Endothelial cell (in vitro differentiated cells): ENCODE measurements at regions not wholly inside any gene's neighbourhood (a gene's known extent, or its start where the extent isn't known, plus 50 kb on each side); places are given as distances from the start of the nearest gene placed in this dataset.

Source experiments
- DNase-seq: peaks from one replicate; pipeline ENCODE4 v3.0.0; 2021; ENCODE audit warnings: low spot score
- H3K27ac Mint-ChIP-seq: one replicate; pipeline ENCODE4 v1.8.0; 2021; ENCODE audit warnings: mixed read lengths, inconsistent platforms; ENCODE audit not compliant: unreplicated experiment
- H3K27me3 Mint-ChIP-seq: one replicate; pipeline ENCODE4 v1.8.0; 2021; ENCODE audit warnings: mild to moderate bottlenecking, moderate library complexity, mixed read lengths, inconsistent platforms; ENCODE audit not compliant: unreplicated experiment
- H3K36me3 Mint-ChIP-seq: one replicate; pipeline ENCODE4 v1.8.0; 2021; ENCODE audit warnings: mild to moderate bottlenecking, low read depth, mixed read lengths, inconsistent platforms; ENCODE audit not compliant: unreplicated experiment
- H3K4me1 Mint-ChIP-seq: one replicate; pipeline ENCODE4 v1.8.0; 2021; ENCODE audit warnings: mild to moderate bottlenecking, mixed read lengths, inconsistent platforms; ENCODE audit not compliant: unreplicated experiment
- H3K4me3 Mint-ChIP-seq: one replicate; pipeline ENCODE4 v1.8.0; 2021; ENCODE audit warnings: mild to moderate bottlenecking, mixed read lengths, inconsistent platforms; ENCODE audit not compliant: unreplicated experiment
- H3K9me3 Mint-ChIP-seq: one replicate; pipeline ENCODE4 v1.8.0; 2021; ENCODE audit warnings: mixed read lengths, inconsistent platforms; ENCODE audit not compliant: unreplicated experiment
- TF ChIP-seq, protein P1 (sequence below): fragments of 200-600 bp; sonication (generic); IDR thresholded peaks from one replicate; pipeline ENCODE4 v1.5.0; 2021; ENCODE audit warnings: antibody characterized with exemption; ENCODE audit not compliant: unreplicated experiment

- Mint-ChIP-seq H3K36me3 (no peaks in the 10 kb centered on the region), H3K9me3 (no peaks in the 10 kb centered on the region), H3K27ac (no peak overlapping the region), H3K27me3 (peaks cover 16% of the 10 kb centered on the region), H3K4me3 (no peak overlapping the region), H3K4me1 (peaks cover 22% of the 10 kb centered on the region)
- no peak for DNase-seq
- TF ChIP-seq, protein P1, sequence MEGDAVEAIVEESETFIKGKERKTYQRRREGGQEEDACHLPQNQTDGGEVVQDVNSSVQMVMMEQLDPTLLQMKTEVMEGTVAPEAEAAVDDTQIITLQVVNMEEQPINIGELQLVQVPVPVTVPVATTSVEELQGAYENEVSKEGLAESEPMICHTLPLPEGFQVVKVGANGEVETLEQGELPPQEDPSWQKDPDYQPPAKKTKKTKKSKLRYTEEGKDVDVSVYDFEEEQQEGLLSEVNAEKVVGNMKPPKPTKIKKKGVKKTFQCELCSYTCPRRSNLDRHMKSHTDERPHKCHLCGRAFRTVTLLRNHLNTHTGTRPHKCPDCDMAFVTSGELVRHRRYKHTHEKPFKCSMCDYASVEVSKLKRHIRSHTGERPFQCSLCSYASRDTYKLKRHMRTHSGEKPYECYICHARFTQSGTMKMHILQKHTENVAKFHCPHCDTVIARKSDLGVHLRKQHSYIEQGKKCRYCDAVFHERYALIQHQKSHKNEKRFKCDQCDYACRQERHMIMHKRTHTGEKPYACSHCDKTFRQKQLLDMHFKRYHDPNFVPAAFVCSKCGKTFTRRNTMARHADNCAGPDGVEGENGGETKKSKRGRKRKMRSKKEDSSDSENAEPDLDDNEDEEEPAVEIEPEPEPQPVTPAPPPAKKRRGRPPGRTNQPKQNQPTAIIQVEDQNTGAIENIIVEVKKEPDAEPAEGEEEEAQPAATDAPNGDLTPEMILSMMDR: no peak
Measured at GRCh38 chr2:120862201-120863060, 126.8 kb downstream of the GLI2 start.

DNA sequence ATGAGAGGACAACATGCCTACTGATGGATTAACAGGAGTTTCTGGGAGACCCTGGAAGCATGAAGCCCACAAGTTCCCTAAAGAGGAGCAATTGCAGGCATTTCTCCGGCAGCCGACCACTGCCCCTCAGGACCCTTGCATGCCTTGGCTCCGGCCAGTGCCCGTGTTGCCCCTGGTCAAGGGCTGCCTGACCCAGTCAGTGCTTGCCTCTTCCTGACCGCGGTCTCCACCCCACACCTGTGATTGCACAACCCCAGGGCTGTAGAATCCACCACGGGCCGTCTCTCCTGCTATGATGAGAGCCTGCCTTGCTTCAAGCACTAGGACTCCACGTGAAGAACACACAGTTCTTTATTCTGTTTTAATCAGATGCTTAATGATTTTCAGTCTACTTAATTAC lies 127.5 kb downstream of the GLI2 start:
- TF ChIP-seq, protein P1: no peak
- no peak for DNase-seq
- Mint-ChIP-seq H3K4me1 (peaks cover 26% of the 10 kb centered on the region), H3K9me3 (no peaks in the 10 kb centered on the region), H3K4me3 (no peak overlapping the region), H3K27me3 (peaks cover 13% of the 10 kb centered on the region), H3K36me3 (no peaks in the 10 kb centered on the region), H3K27ac (no peak overlapping the region)

- Mint-ChIP-seq H3K27me3 (peaks cover 12% of the 10 kb centered on the region), H3K4me3 (no peak overlapping the region), H3K36me3 (no peaks in the 10 kb centered on the region), H3K9me3 (no peaks in the 10 kb centered on the region), H3K27ac (no peak overlapping the region), H3K4me1 (peaks cover 26% of the 10 kb centered on the region)
- TF ChIP-seq, protein P1: no peak
- no peak for DNase-seq
Measured at GRCh38 chr2:120863661-120864320, 128.1 kb downstream of the GLI2 start.

DNA sequence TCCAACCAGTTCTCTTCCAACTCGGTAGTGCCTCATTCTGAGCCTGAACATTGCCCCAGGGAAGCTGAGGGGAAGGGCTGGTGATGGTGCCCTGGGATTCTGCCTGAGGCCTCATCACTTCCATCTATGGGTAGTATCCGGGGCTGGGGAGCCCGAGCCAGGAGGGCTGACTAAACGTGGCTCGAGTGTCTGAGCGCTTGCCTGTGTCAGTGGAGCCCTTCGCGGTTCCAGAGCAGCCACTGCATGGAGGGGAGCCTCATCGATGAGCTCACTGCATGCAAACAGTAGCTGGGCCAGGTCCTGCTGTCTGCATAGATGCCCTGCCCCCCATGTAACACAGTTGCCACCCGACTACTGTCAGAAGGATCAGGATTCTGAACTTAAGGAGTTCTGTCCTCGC lies 129.3 kb downstream of the GLI2 start:
- Mint-ChIP-seq H3K27ac (no peak overlapping the region), H3K4me3 (no peak overlapping the region), H3K27me3 (peaks cover 13% of the 10 kb centered on the region), H3K36me3 (no peaks in the 10 kb centered on the region), H3K9me3 (no peaks in the 10 kb centered on the region), H3K4me1 (peaks cover 25% of the 10 kb centered on the region)
- TF ChIP-seq, protein P1: no peak
- no peak for DNase-seq

DNA sequence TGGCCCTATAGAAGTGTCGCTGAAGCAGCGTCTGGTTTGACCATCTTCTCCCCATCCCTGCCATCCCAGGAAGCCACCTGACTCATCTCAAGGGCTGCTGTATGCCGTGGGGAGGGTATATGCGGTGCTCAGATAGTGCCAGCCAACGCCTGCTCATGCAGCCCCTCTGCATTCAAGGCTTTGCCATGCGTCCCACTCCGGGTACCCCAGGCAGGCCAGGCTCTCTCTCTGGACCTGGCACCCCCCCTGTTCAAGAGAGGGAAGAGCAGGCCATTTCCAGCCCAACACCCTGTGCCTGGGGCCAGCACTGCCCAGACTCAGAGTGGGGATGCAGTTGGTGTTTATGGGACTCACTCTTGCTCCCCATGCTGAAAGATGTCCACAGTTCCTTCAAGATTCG lies 130.0 kb downstream of the GLI2 start:
- Mint-ChIP-seq H3K27me3 (peaks cover 13% of the 10 kb centered on the region), H3K4me1 (peaks cover 24% of the 10 kb centered on the region), H3K9me3 (no peaks in the 10 kb centered on the region), H3K36me3 (no peaks in the 10 kb centered on the region), H3K27ac (no peak overlapping the region), H3K4me3 (no peak overlapping the region)
- DNase-seq: no peak
- TF ChIP-seq, protein P1: no peak
